Fibroblast of skin of left biceps (primary cell): ENCODE measurements at regions not wholly inside any gene's neighbourhood (a gene's known extent, or its start where the extent isn't known, plus 50 kb on each side); places are given as distances from the start of the nearest gene placed in this dataset.

Source experiments
- DNase-seq, 2 experiments: peaks; one replicate each; pipeline ENCODE4 v3.0.0-alpha.2; 2013; ENCODE audit warnings: low read depth in 2 of 2

GRCh38 chr16:85990861-85991301 lies 91.9 kb downstream of the IRF8 start:
- DNase-seq, result no peak

- no peak for DNase-seq
These were observed 92.5 kb downstream of the IRF8 start for GRCh38 chr16:85991425-85991824.

GRCh38 chr16:85991856-85992255 lies 92.9 kb downstream of the IRF8 start:
- no peak for DNase-seq

GRCh38 chr16:85992359-85992758 lies 93.4 kb downstream of the IRF8 start:
- no peak for DNase-seq

GRCh38 chr16:85992779-85993178 lies 93.8 kb downstream of the IRF8 start:
- no peak for DNase-seq

- DNase-seq, result no peak
These were observed 95.8 kb downstream of the IRF8 start for GRCh38 chr16:85994492-85995490.

GRCh38 chr16:85995541-85996423 lies 96.8 kb downstream of the IRF8 start:
- DNase-seq, result no peak

- DNase-seq, result no peak
These were observed 97.9 kb downstream of the IRF8 start for GRCh38 chr16:85996843-85997242.

GRCh38 chr16:85998171-85998867 lies 99.4 kb downstream of the IRF8 start:
- no peak for DNase-seq

GRCh38 chr16:85998868-85999729 lies 100.1 kb downstream of the IRF8 start:
- no peak for DNase-seq

- no peak for DNase-seq
These were observed 100.8 kb downstream of the IRF8 start for GRCh38 chr16:85999778-86000177.

GRCh38 chr16:86002178-86002900 lies 103.4 kb downstream of the IRF8 start:
- DNase-seq, result no peak

- DNase-seq, result no peak
These were observed 108.6 kb downstream of the IRF8 start for GRCh38 chr16:86007524-86007923.

- DNase-seq, result no peak
These were observed 111.7 kb downstream of the IRF8 start for GRCh38 chr16:86010680-86011141.

- no peak for DNase-seq
These were observed 112.6 kb downstream of the IRF8 start for GRCh38 chr16:86011532-86011931.

GRCh38 chr16:86012221-86012620 lies 113.3 kb downstream of the IRF8 start:
- DNase-seq, result no peak

- DNase-seq, result no peak
These were observed 114.9 kb downstream of the IRF8 start for GRCh38 chr16:86013867-86014266.

- no peak for DNase-seq
These were observed 116.6 kb downstream of the IRF8 start for GRCh38 chr16:86015606-86016005.

GRCh38 chr16:86016201-86016965 lies 117.4 kb downstream of the IRF8 start:
- DNase-seq, result peak in 1 of 2 experiments; percentile 14
